Stimulated activated naive CD8-positive, alpha-beta T cell treated with anti-CD3 and anti-CD28 coated beads, Interleukin-15, Interleukin-2, amounts not matched to agents 100 ng/mL and 50 ng/mL, for 24 hours (primary cell): ENCODE measurements at regions not wholly inside any gene's neighbourhood (a gene's known extent, or its start where the extent isn't known, plus 50 kb on each side); places are given as distances from the start of the nearest gene placed in this dataset.

Source experiments
- H3K27ac Mint-ChIP-seq: one replicate; pipeline ENCODE4 v1.8.0; 2021; ENCODE audit warnings: mild to moderate bottlenecking, mixed read lengths
- H3K27me3 Mint-ChIP-seq: one replicate; pipeline ENCODE4 v1.8.0; 2021; ENCODE audit warnings: mixed read lengths
- H3K36me3 Mint-ChIP-seq: one replicate; pipeline ENCODE4 v1.8.0; 2021; ENCODE audit warnings: low read depth, mixed read lengths
- H3K4me1 Mint-ChIP-seq: one replicate; pipeline ENCODE4 v1.8.0; 2021; ENCODE audit warnings: low read depth, mixed read lengths
- H3K4me3 Mint-ChIP-seq: one replicate; pipeline ENCODE4 v1.8.0; 2021; ENCODE audit warnings: mild to moderate bottlenecking, mixed read lengths
- H3K9me3 Mint-ChIP-seq: one replicate; pipeline ENCODE4 v1.8.0; 2021; ENCODE audit warnings: mixed read lengths

GRCh38 chrX:125089761-125090445 lies 229.8 kb upstream of the TEX13C start:
- H3K9me3 Mint-ChIP-seq, result no peaks in the 10 kb centered on the region
- no peaks in the 10 kb centered on the region for H3K36me3 Mint-ChIP-seq
- no peaks in the 10 kb centered on the region for H3K4me1 Mint-ChIP-seq
- no peak overlapping the region for H3K27ac Mint-ChIP-seq
- H3K4me3 Mint-ChIP-seq, result no peak overlapping the region
- H3K27me3 Mint-ChIP-seq, result no peaks in the 10 kb centered on the region

GRCh38 chrX:125093852-125094251 lies 225.8 kb upstream of the TEX13C start:
- H3K4me3 Mint-ChIP-seq, result no peak overlapping the region
- no peaks in the 10 kb centered on the region for H3K9me3 Mint-ChIP-seq
- H3K36me3 Mint-ChIP-seq, result no peaks in the 10 kb centered on the region

GRCh38 chrX:125094901-125095300 lies 224.8 kb upstream of the TEX13C start:
- Mint-ChIP-seq H3K27me3 (no peaks in the 10 kb centered on the region), H3K27ac (no peak overlapping the region), H3K4me3 (no peak overlapping the region), H3K9me3 (no peaks in the 10 kb centered on the region), H3K4me1 (no peaks in the 10 kb centered on the region), H3K36me3 (no peaks in the 10 kb centered on the region)

More at GRCh38 chrX:125093852-125094251, 225.8 kb upstream of the TEX13C start:
- no peaks in the 10 kb centered on the region for H3K27me3 Mint-ChIP-seq
- H3K27ac Mint-ChIP-seq, result no peak overlapping the region
- H3K4me1 Mint-ChIP-seq, result no peaks in the 10 kb centered on the region

- Mint-ChIP-seq H3K4me1 (no peaks in the 10 kb centered on the region), H3K4me3 (no peak overlapping the region), H3K27me3 (no peaks in the 10 kb centered on the region), H3K27ac (no peak overlapping the region), H3K36me3 (no peaks in the 10 kb centered on the region), H3K9me3 (no peaks in the 10 kb centered on the region)
Observed at GRCh38 chrX:125096469-125096868, 223.2 kb upstream of the TEX13C start.

- Mint-ChIP-seq H3K27ac (no peak overlapping the region), H3K4me3 (no peak overlapping the region), H3K4me1 (no peaks in the 10 kb centered on the region), H3K27me3 (no peaks in the 10 kb centered on the region), H3K9me3 (no peaks in the 10 kb centered on the region), H3K36me3 (no peaks in the 10 kb centered on the region)
Observed at GRCh38 chrX:125096870-125097269, 222.8 kb upstream of the TEX13C start.

- H3K4me1 Mint-ChIP-seq, result no peaks in the 10 kb centered on the region
- no peaks in the 10 kb centered on the region for H3K36me3 Mint-ChIP-seq
Observed at GRCh38 chrX:125101971-125102755, 217.5 kb upstream of the TEX13C start.

GRCh38 chrX:125103693-125104092 lies 216.0 kb upstream of the TEX13C start:
- no peak overlapping the region for H3K27ac Mint-ChIP-seq
- no peaks in the 10 kb centered on the region for H3K9me3 Mint-ChIP-seq
- H3K27me3 Mint-ChIP-seq, result no peaks in the 10 kb centered on the region
- H3K36me3 Mint-ChIP-seq, result no peaks in the 10 kb centered on the region
- no peak overlapping the region for H3K4me3 Mint-ChIP-seq
- H3K4me1 Mint-ChIP-seq, result no peaks in the 10 kb centered on the region

More at GRCh38 chrX:125101971-125102755, 217.5 kb upstream of the TEX13C start:
- Mint-ChIP-seq H3K9me3 (no peaks in the 10 kb centered on the region), H3K4me3 (no peak overlapping the region), H3K27ac (no peak overlapping the region), H3K27me3 (no peaks in the 10 kb centered on the region)

- Mint-ChIP-seq H3K9me3 (no peaks in the 10 kb centered on the region), H3K27ac (no peak overlapping the region), H3K36me3 (no peaks in the 10 kb centered on the region), H3K4me3 (no peak overlapping the region), H3K4me1 (no peaks in the 10 kb centered on the region), H3K27me3 (no peaks in the 10 kb centered on the region)
Observed at GRCh38 chrX:125108921-125109320, 210.8 kb upstream of the TEX13C start.

GRCh38 chrX:125131164-125131563 lies 188.5 kb upstream of the TEX13C start:
- Mint-ChIP-seq H3K27ac (no peak overlapping the region), H3K36me3 (no peaks in the 10 kb centered on the region), H3K27me3 (no peaks in the 10 kb centered on the region), H3K4me1 (no peaks in the 10 kb centered on the region), H3K4me3 (no peak overlapping the region), H3K9me3 (peaks cover 5% of the 10 kb centered on the region)

GRCh38 chrX:125132274-125132673 lies 187.4 kb upstream of the TEX13C start:
- Mint-ChIP-seq H3K9me3 (peaks cover 5% of the 10 kb centered on the region), H3K4me1 (no peaks in the 10 kb centered on the region), H3K36me3 (no peaks in the 10 kb centered on the region), H3K4me3 (no peak overlapping the region), H3K27me3 (no peaks in the 10 kb centered on the region), H3K27ac (no peak overlapping the region)

GRCh38 chrX:125137521-125137920 lies 182.2 kb upstream of the TEX13C start:
- no peaks in the 10 kb centered on the region for H3K36me3 Mint-ChIP-seq
- no peak overlapping the region for H3K27ac Mint-ChIP-seq
- no peaks in the 10 kb centered on the region for H3K4me1 Mint-ChIP-seq
- no peaks in the 10 kb centered on the region for H3K9me3 Mint-ChIP-seq
- H3K27me3 Mint-ChIP-seq, result no peaks in the 10 kb centered on the region
- H3K4me3 Mint-ChIP-seq, result no peak overlapping the region

GRCh38 chrX:125150231-125150630 lies 169.4 kb upstream of the TEX13C start:
- Mint-ChIP-seq H3K4me1 (no peaks in the 10 kb centered on the region), H3K4me3 (no peak overlapping the region), H3K36me3 (no peaks in the 10 kb centered on the region), H3K27ac (no peak overlapping the region), H3K9me3 (no peaks in the 10 kb centered on the region), H3K27me3 (no peaks in the 10 kb centered on the region)

- Mint-ChIP-seq H3K27ac (no peak overlapping the region), H3K9me3 (no peaks in the 10 kb centered on the region), H3K4me1 (no peaks in the 10 kb centered on the region), H3K36me3 (no peaks in the 10 kb centered on the region), H3K4me3 (no peak overlapping the region), H3K27me3 (no peaks in the 10 kb centered on the region)
Observed at GRCh38 chrX:125151146-125151545, 168.5 kb upstream of the TEX13C start.

- H3K27me3 Mint-ChIP-seq, result no peaks in the 10 kb centered on the region
- no peak overlapping the region for H3K4me3 Mint-ChIP-seq
- H3K27ac Mint-ChIP-seq, result no peak overlapping the region
- no peaks in the 10 kb centered on the region for H3K36me3 Mint-ChIP-seq
- H3K4me1 Mint-ChIP-seq, result no peaks in the 10 kb centered on the region
- H3K9me3 Mint-ChIP-seq, result no peaks in the 10 kb centered on the region
Observed at GRCh38 chrX:125152011-125152410, 167.7 kb upstream of the TEX13C start.

- H3K4me3 Mint-ChIP-seq, result no peak overlapping the region
- no peaks in the 10 kb centered on the region for H3K4me1 Mint-ChIP-seq
- no peaks in the 10 kb centered on the region for H3K27me3 Mint-ChIP-seq
- no peaks in the 10 kb centered on the region for H3K36me3 Mint-ChIP-seq
- no peaks in the 10 kb centered on the region for H3K9me3 Mint-ChIP-seq
- no peak overlapping the region for H3K27ac Mint-ChIP-seq
Observed at GRCh38 chrX:125153621-125154020, 166.1 kb upstream of the TEX13C start.
